ENCODE measurements at regions not wholly inside any gene's neighbourhood (a gene's known extent, or its start where the extent isn't known, plus 50 kb on each side); places are given as distances from the start of the nearest gene placed in this dataset.

DNA sequence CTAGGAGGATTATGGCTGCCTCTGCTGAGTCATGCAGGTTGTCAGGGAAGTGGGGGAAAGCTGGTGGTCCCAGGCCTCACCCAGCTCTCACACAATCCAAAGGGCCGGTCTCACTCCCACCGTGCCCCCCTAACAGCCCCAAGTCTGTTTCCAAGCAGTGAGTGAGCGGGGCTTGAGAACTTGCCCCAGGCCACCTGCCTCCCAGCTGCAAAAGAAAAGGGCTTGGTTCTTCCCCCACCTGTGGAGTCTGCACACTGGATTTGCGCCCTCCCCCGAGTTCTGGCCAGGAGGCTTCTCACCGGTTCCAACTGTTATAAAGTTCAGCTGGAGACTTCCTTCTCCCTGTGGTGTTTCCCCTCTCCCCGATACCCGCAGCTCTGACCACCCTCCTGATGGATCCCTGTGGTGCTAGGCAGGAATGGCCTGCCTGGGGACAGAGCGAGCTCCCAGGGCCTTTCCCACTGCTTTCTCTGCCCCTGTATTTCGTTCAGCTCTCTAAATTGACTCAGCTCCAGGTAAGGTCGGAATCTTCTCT is 222.3 kb downstream of the BARHL2 start:
- DNase-seq (ENCODE audit: low spot score) = no peak

DNA sequence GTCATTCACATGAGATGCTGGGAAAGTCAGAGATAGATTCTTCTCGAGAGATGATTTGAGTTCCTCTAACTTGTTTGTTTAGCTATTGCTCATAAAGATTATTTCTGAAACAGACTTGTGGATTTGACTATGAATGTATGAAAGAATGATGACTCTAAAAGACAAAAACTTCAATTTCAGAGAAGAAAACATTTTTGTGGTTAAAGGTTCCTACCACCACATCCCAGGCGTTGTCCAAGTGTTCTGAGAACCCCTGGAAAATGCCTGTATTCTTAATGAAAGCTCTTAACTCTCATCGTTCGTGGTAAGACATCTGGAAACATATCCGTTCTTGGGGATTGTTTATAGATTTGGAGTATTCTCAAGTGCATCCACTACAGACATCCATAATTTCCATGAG is 228.7 kb downstream of the BARHL2 start:
- peak; percentile 61 for DNase-seq (ENCODE audit: low spot score)

DNA sequence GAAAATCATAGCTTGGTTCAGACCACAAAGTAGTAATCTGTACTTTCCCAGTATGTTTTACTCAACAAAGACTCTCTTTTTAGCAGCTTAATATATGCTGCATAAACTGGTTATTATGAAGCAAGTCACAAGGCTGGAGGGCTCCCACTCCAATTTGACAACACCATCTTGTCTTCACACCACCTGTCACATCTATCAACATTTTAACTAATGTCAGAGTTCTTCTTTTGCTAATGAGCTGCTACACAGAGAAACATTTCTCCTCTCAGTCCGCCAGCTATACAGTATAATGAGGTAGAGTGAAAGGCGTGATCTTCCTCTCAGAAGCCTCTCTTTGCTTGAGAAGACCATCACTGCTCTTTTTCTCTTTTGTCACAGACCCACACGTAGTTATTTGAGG is 230.1 kb downstream of the BARHL2 start:
- no peak for DNase-seq (ENCODE audit: low spot score)

DNA sequence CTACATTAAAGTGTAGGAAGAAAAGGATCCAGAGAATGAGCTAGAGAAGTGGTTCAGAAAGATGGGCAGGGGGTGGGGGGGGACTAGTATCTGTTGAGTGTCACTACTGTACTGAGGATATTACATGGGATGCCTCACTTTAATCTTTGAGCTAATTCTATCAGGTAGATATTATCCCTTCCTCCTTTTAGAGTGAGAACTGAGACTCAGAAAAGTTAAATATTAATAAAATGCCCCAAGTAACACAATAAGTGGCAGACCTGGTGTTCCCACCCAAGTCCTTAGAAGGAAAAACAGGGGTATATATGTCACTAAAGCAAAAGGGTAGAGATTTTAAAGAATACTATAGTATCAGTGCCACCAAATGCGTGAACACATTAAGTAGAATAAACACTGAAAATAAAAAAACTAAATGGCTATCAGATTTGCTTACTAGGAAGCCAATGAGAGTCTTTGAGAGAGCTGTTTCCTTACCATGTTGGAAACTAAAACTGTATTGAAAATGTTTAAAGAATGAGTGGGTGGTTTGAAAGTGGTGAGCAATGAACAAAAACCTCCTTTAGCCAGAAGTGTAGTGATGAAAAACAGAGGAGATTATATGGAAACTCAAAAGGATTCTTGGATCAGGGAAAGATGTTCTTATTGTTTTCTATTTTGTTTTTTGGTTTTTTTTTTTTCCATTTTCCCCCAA is 230.8 kb downstream of the BARHL2 start:
- DNase-seq (ENCODE audit: low spot score) = no peak

DNA sequence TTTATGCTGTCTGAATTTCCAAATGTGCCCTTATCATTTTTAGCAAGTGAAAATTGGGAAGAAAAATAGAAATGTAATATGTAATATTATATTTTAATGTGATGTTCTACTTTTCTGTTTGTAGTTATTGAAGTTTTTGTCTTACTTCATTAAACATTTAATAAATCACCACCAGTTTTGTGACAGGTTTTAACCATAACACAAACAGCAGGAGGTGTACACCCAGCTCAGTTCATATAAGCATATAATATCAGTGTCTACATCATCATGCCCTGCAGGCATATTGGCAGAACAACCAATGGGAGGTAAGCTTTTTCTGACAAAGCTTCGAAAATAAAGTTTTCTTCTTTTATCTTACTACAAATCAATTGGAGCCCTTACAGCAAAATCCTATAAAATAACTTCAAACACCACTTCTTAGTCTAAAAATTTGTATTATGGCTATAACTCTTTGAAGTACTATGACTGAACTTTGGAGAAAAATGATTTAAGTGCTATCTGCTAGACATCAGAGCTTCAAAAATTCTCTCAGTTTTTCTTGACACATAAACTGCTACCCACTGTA is 236.7 kb downstream of the BARHL2 start:
- DNase-seq (ENCODE audit: low spot score) = no peak

GRCh38 chr1:90476994-90477393 is 240.1 kb downstream of the BARHL2 start:
- DNase-seq (ENCODE audit: low spot score) = no peak

GRCh38 chr1:90476411-90476810 is 240.7 kb downstream of the BARHL2 start:
- no peak for DNase-seq (ENCODE audit: low spot score)

GRCh38 chr1:90475631-90476030 is 241.5 kb downstream of the BARHL2 start:
- no peak for DNase-seq (ENCODE audit: low spot score)

DNA sequence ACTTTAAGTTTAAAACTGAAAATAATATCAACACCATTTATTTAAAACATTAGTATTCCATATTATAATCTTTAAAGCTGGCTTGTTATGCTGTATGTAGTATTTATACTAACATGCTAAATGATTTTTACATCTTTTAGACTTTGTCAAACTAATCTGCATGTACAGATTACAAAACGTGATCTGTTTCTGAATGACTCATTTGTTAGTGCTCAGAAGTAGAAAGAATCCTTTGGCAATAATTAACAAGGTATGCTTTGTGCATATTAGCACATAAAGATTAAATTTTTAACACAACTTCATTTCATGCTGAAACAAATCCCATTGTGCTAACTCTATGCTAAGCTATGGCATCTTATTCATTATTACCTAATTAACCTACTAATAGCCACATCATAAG is 242.4 kb downstream of the BARHL2 start:
- DNase-seq (ENCODE audit: low spot score) = no peak

GRCh38 chr1:90474158-90474557 is 242.9 kb downstream of the BARHL2 start:
- no peak for DNase-seq (ENCODE audit: low spot score)

DNA sequence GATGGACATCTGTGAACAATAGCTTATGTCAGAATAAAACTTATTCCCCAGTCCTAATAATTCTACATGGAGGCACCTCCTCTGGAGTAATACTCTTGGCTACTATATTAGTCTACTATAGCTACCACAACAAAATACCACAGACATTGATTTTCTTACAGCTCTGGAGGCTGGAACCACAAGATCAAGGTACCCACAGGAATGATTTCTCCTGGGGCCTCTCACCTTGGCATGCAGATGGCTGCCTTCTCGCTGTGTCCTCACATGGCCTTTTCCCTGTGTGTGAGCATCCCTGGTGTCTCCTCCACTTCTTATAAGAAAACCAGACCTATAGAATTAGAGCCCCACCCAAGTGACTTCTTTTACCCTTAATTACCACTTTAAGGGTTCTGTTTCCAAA is 244.3 kb downstream of the BARHL2 start:
- no peak for DNase-seq (ENCODE audit: low spot score)

GRCh38 chr1:90459570-90459969 is 257.5 kb downstream of the BARHL2 start:
- no peak for DNase-seq (ENCODE audit: low spot score)

DNA sequence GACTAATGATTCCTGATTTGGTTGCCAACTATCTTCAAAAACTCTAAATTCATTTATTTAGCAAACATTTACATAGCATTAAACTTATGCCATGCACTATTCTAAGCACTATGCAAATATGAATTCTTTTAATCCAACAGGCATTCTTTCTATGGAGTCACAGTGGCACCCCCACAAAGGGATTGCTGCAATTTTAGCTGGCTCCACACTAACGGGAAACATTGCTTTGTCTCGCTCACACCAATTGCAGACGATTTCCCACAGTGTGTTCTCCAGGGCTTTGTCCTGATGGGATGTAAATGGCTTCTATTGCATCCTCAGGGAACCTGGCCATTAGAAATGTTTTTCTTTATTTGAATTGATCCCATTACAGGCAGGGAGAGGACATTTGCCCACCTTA is 259.1 kb downstream of the BARHL2 start:
- DNase-seq (ENCODE audit: low spot score) = no peak

DNA sequence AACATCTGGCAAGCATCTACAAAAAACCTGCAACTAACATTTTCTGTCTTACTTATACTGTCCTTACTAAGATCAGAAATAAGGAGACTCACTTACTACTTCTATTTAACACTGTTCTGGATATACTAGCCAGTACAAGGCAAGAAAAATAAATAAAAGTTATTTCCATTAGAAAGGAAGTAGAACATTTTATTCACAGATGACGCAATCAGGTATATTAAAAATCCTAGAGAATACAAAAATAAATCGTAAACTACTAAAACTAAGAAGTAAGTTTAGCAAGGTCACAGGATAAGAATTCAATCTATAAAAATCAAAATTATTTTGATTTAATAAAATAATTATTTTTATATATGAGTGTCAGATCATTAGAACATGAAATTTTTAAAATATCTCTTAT is 264.6 kb downstream of the BARHL2 start:
- DNase-seq (ENCODE audit: low spot score) = no peak

DNA sequence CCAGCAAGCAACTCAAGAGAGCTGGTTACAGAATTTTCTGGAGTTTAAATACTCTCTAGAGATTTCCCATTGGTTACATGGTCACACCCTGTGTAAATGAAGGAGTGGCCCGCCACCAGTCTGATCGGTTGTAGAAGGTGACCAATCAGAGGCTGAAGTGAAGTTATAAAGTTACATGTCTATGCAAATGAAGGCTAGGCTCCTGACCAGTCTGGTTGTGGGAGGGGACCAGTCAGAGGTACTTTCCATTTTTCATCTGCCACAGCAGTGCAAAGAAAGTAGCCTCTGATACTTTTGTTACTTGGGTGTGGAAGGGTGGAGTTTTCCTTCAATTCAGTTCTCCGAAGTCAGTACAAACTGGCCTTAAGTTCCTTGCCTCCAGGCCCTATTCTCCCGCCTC is 273.7 kb downstream of the BARHL2 start:
- DNase-seq (ENCODE audit: low spot score) = peak; percentile 0

GRCh38 chr1:90435351-90435750 is 281.8 kb downstream of the BARHL2 start:
- DNase-seq (ENCODE audit: low spot score) = no peak

DNA sequence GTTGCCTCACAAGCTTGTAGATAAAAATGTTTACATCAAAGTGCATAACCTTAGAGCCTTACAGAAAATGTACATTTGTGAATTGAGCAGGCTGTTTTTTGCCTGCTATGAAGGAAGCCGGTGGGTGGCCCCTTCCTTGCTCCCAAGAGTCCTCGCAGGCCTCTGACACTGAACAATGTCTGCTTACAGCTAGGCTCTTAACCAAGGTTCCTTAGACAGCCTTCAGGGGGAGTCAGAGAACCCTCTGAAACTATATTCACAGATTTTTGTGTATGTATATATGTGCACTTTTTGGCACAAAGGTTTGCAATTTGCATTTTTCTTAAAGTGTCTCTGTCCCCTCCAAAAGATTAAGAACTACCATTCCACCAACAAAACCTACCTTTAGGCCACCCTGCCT is 282.6 kb downstream of the BARHL2 start:
- DNase-seq (ENCODE audit: low spot score) = no peak

- DNase-seq (ENCODE audit: low spot score) = peak; percentile 18
These were observed 300.0 kb downstream of the BARHL2 start for GRCh38 chr1:90417126-90417525.

- no peak for DNase-seq (ENCODE audit: low spot score)
These were observed 302.9 kb downstream of the BARHL2 start for GRCh38 chr1:90414201-90414600.

GRCh38 chr1:90413519-90413918 is 303.6 kb downstream of the BARHL2 start:
- no peak for DNase-seq (ENCODE audit: low spot score)

GRCh38 chr1:90412563-90412962 is 304.5 kb downstream of the BARHL2 start:
- DNase-seq (ENCODE audit: low spot score) = no peak

DNA sequence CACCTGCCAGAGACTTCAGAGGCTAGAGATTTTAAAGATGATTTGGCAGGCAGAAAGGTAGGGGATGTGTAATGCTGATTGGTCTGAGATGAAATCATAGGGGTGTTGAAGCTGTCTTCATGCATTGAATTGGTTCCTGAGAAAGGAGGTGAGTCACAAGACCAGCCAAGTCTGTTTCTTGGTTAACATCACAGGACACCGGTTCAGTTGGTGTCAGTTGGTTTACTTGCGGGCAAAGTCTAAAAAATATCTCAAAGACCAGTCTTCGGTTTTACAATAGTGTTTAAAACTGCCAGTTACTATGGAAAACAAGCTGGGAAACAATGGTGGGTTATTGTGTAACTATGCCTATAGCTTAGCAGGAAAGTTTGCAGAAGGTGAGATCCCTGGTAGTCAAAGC is 305.9 kb downstream of the BARHL2 start:
- no peak for DNase-seq (ENCODE audit: low spot score)

DNA sequence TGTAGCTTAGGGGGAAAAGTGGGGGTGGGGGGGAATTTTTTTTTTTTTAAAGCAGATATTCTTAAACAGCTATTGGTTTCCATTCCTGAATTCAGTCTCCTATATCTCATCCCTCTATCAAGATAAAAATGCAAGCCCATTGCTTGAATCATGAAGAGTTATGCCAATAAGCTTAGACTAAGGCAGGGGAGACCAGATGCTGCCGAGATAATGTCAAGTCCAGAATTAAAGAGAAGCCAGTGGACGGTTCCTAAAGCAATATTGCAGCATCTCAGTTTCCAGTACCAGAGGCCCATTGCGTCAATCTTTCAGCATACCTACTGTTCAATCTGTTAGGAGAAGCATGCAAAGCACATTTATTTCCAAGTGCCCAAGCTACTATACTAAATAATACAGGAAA is 309.4 kb downstream of the BARHL2 start:
- no peak for DNase-seq (ENCODE audit: low spot score)

GRCh38 chr1:90405726-90406125 is 311.4 kb downstream of the BARHL2 start:
- DNase-seq (ENCODE audit: low spot score) = no peak

Measured in A172 (cell line).